ENCODE measurements at regions not wholly inside any gene's neighbourhood (a gene's known extent, or its start where the extent isn't known, plus 50 kb on each side); places are given as distances from the start of the nearest gene placed in this dataset.

- no peak for TF ChIP-seq CTCF (IDR thresholded peaks at IDR 0.05; ENCODE audit: unreplicated experiment)
- Mint-ChIP-seq H3K4me3 (ENCODE audit: unreplicated experiment) (no peak overlapping the region), H3K27me3 (ENCODE audit: unreplicated experiment) (no peaks in the 10 kb centered on the region), H3K4me1 (ENCODE audit: unreplicated experiment) (peaks cover 15% of the 10 kb centered on the region), H3K9me3 (ENCODE audit: unreplicated experiment) (no peaks in the 10 kb centered on the region), H3K36me3 (ENCODE audit: low read depth, unreplicated experiment) (peaks cover 5% of the 10 kb centered on the region), H3K27ac (ENCODE audit: unreplicated experiment) (no peak overlapping the region)
- DNase-seq (ENCODE audit: low spot score), result no peak
Observed at GRCh38 chr13:73956795-73957408, 177.3 kb downstream of the KLF12 start.

GRCh38 chr13:73955977-73956500 lies 178.2 kb downstream of the KLF12 start:
- no peaks in the 10 kb centered on the region for H3K36me3 Mint-ChIP-seq (ENCODE audit: low read depth, unreplicated experiment)
- no peaks in the 10 kb centered on the region for H3K27me3 Mint-ChIP-seq (ENCODE audit: unreplicated experiment)
- TF ChIP-seq CTCF (IDR thresholded peaks at IDR 0.05; ENCODE audit: unreplicated experiment), result no peak
- no peaks in the 10 kb centered on the region for H3K9me3 Mint-ChIP-seq (ENCODE audit: unreplicated experiment)
- H3K4me1 Mint-ChIP-seq (ENCODE audit: unreplicated experiment), result peaks cover 13% of the 10 kb centered on the region
- DNase-seq (ENCODE audit: low spot score), result no peak
- H3K4me3 Mint-ChIP-seq (ENCODE audit: unreplicated experiment), result no peak overlapping the region
- no peak overlapping the region for H3K27ac Mint-ChIP-seq (ENCODE audit: unreplicated experiment)

- Mint-ChIP-seq H3K27me3 (ENCODE audit: unreplicated experiment) (no peaks in the 10 kb centered on the region), H3K36me3 (ENCODE audit: low read depth, unreplicated experiment) (no peaks in the 10 kb centered on the region), H3K4me3 (ENCODE audit: unreplicated experiment) (no peak overlapping the region), H3K4me1 (ENCODE audit: unreplicated experiment) (peaks cover 12% of the 10 kb centered on the region), H3K9me3 (ENCODE audit: unreplicated experiment) (no peaks in the 10 kb centered on the region), H3K27ac (ENCODE audit: unreplicated experiment) (no peak overlapping the region)
- no peak for DNase-seq (ENCODE audit: low spot score)
- no peak for TF ChIP-seq CTCF (IDR thresholded peaks at IDR 0.05; ENCODE audit: unreplicated experiment)
Observed at GRCh38 chr13:73954808-73955207, 179.4 kb downstream of the KLF12 start.

GRCh38 chr13:73952648-73953047 lies 181.6 kb downstream of the KLF12 start:
- Mint-ChIP-seq H3K27ac (ENCODE audit: unreplicated experiment) (peak overlapping the region; percentile 78), H3K9me3 (ENCODE audit: unreplicated experiment) (no peaks in the 10 kb centered on the region), H3K27me3 (ENCODE audit: unreplicated experiment) (no peaks in the 10 kb centered on the region), H3K36me3 (ENCODE audit: low read depth, unreplicated experiment) (no peaks in the 10 kb centered on the region), H3K4me3 (ENCODE audit: unreplicated experiment) (no peak overlapping the region), H3K4me1 (ENCODE audit: unreplicated experiment) (peaks cover 12% of the 10 kb centered on the region)
- DNase-seq (ENCODE audit: low spot score), result no peak
- no peak for TF ChIP-seq CTCF (IDR thresholded peaks at IDR 0.05; ENCODE audit: unreplicated experiment)

- H3K4me3 Mint-ChIP-seq (ENCODE audit: unreplicated experiment), result no peak overlapping the region
- TF ChIP-seq CTCF (IDR thresholded peaks at IDR 0.05; ENCODE audit: unreplicated experiment), result no peak
- no peak overlapping the region for H3K27ac Mint-ChIP-seq (ENCODE audit: unreplicated experiment)
- H3K27me3 Mint-ChIP-seq (ENCODE audit: unreplicated experiment), result no peaks in the 10 kb centered on the region
- no peaks in the 10 kb centered on the region for H3K36me3 Mint-ChIP-seq (ENCODE audit: low read depth, unreplicated experiment)
- no peaks in the 10 kb centered on the region for H3K9me3 Mint-ChIP-seq (ENCODE audit: unreplicated experiment)
- DNase-seq (ENCODE audit: low spot score), result no peak
- H3K4me1 Mint-ChIP-seq (ENCODE audit: unreplicated experiment), result peaks cover 12% of the 10 kb centered on the region
Observed at GRCh38 chr13:73948848-73949529, 185.2 kb downstream of the KLF12 start.

All from endothelial cell (in vitro differentiated cells).